H1 (cell line): ENCODE measurements at regions not wholly inside any gene's neighbourhood (a gene's known extent, or its start where the extent isn't known, plus 50 kb on each side); places are given as distances from the start of the nearest gene placed in this dataset.

ENCODE experiments used
- CTCF ChIA-PET: fragments of 300-600 bp; sonication (Branson Sonifier 250); formaldehyde crosslinking; loops from one replicate; lab custom pipeline; 2021; ENCODE audit not compliant: partially characterized antibody; lab: Charles Lee
- POLR2A ChIA-PET: fragments of 300-600 bp; sonication (Branson Sonifier 250); formaldehyde crosslinking; loops from one replicate; lab custom pipeline; 2021; ENCODE audit warnings: inconsistent platforms; ENCODE audit not compliant: partially characterized antibody; lab: Charles Lee
- DNase-seq, 2 experiments: peaks; one replicate each; pipeline versions ENCODE4 v3.0.0 to v3.0.0-alpha.2; 2010 to 2022; ENCODE audit warnings: low spot score in 2 of 2, low read depth in 1 of 2, mixed read lengths in 1 of 2
- FAIRE-seq: peaks from 2 replicates; lab custom pipeline; 2011; peaks lifted over from hg19 to GRCh38; lab: Jason Lieb, UNC
- H2AFZ ChIP-seq: 2 replicates; pipeline ENCODE4 v1.8.1; 2012; ENCODE audit warnings: low read length, inconsistent platforms
- H2AK5ac ChIP-seq: 2 replicates; pipeline ENCODE4 v1.6.1; 2013; ENCODE audit warnings: low read depth, low read length
- H2BK120ac ChIP-seq: replicated peaks from 2 replicates; pipeline ENCODE3; 2013; ENCODE audit warnings: low read depth, low read length, inconsistent platforms
- H2BK12ac ChIP-seq: 2 replicates; pipeline ENCODE4 v1.6.1; 2013; ENCODE audit warnings: low read depth, low read length
- H2BK15ac ChIP-seq: 2 replicates; pipeline ENCODE4 v1.6.1; 2013; ENCODE audit warnings: low read length
- H2BK20ac ChIP-seq: 2 replicates; pipeline ENCODE4 v1.6.1; 2013; ENCODE audit warnings: low read length
- H2BK5ac ChIP-seq: 2 replicates; pipeline ENCODE4 v1.6.1; 2013; ENCODE audit warnings: low read depth, low read length
- H3K14ac ChIP-seq: 2 replicates; pipeline ENCODE4 v1.6.1; 2013; ENCODE audit warnings: inconsistent platforms; ENCODE audit not compliant: insufficient read length
- H3K18ac ChIP-seq: 2 replicates; pipeline ENCODE4 v1.6.1; 2013; ENCODE audit warnings: low read length; ENCODE audit errors: extremely low read depth
- H3K23ac ChIP-seq: 2 replicates; pipeline ENCODE4 v1.6.1; 2013; ENCODE audit warnings: inconsistent platforms; ENCODE audit not compliant: insufficient read length
- H3K23me2 ChIP-seq: 2 replicates; pipeline ENCODE4 v1.6.1; 2013; ENCODE audit warnings: low read depth, low read length
- H3K27ac ChIP-seq: 2 replicates; pipeline ENCODE4 v1.6.1; 2011; ENCODE audit warnings: low read depth, low read length, inconsistent platforms
- H3K27me3 ChIP-seq, 4 experiments: replicated peaks in 1 of 4; 1 replicate in 1 of 4; 2 replicates in 3 of 4; pipeline versions ENCODE4 v1.6.1 to v1.8.1; 2011 to 2013; ENCODE audit warnings: low read length in 3 of 4, mild to moderate bottlenecking in 3 of 4, inconsistent platforms in 2 of 4, mixed read lengths in 2 of 4, moderate library complexity in 1 of 4; ENCODE audit not compliant: control insufficient read depth in 3 of 4, insufficient read depth in 3 of 4; ENCODE audit errors: extremely low read depth in 1 of 4
- H3K36me3 ChIP-seq, 4 experiments: 2 replicates each; pipeline versions ENCODE4 v1.6.1 to v1.8.1; 2011 to 2013; ENCODE audit warnings: mild to moderate bottlenecking in 4 of 4, low read length in 3 of 4, moderate library complexity in 2 of 4, control low read depth in 1 of 4, inconsistent platforms in 1 of 4; ENCODE audit not compliant: insufficient read depth in 4 of 4, control insufficient read depth in 2 of 4
- H3K4ac ChIP-seq: replicated peaks from 2 replicates; pipeline ENCODE3; 2013; ENCODE audit warnings: low read length, low read depth, mixed read lengths, inconsistent platforms; ENCODE audit not compliant: insufficient read length
- H3K4me1 ChIP-seq, 4 experiments: replicated peaks in 1 of 4; 1 replicate in 1 of 4; 2 replicates in 3 of 4; pipeline versions ENCODE4 v1.6.1 to v1.8.1; 2011 to 2013; ENCODE audit warnings: low read length in 3 of 4, inconsistent platforms in 2 of 4, mixed read lengths in 1 of 4; ENCODE audit not compliant: insufficient read depth in 4 of 4, control insufficient read depth in 3 of 4
- H3K4me2 ChIP-seq, 2 experiments: 2 replicates each; pipeline versions ENCODE4 v1.6.1 to v1.8.1; 2011 to 2013; ENCODE audit warnings: low read depth in 2 of 2, low read length in 2 of 2, control low read depth in 1 of 2, inconsistent platforms in 1 of 2, mild to moderate bottlenecking in 1 of 2; ENCODE audit not compliant: insufficient read depth in 1 of 2
- H3K4me3 ChIP-seq, 4 experiments: fragments of 200-600, 300-600 bp in 1 of 4; sonication (generic), shearing (Covaris generic), sonication (Bioruptor Twin) in 1 of 4; 2 replicates each; pipeline versions ENCODE4 v1.5.1 to v1.8.1; 2011 to 2016; ENCODE audit warnings: low read length in 4 of 4, low read depth in 3 of 4, control low read depth in 2 of 4, inconsistent platforms in 2 of 4, mild to moderate bottlenecking in 2 of 4, mixed read lengths in 1 of 4, moderate library complexity in 1 of 4; ENCODE audit not compliant: insufficient read depth in 2 of 4; ENCODE audit errors: extremely low read depth in 1 of 4
- H3K56ac ChIP-seq: replicated peaks from 2 replicates; pipeline ENCODE3; 2013; ENCODE audit warnings: low read depth, mild to moderate bottlenecking, mixed read lengths, low read length, inconsistent platforms; ENCODE audit not compliant: insufficient read length
- H3K79me1 ChIP-seq: 2 replicates; pipeline ENCODE4 v1.6.1; 2013; ENCODE audit warnings: low read depth, low read length, control low read depth
- H3K79me2 ChIP-seq, 2 experiments: 2 replicates each; pipeline versions ENCODE4 v1.6.1 to v1.8.1; 2012 to 2013; ENCODE audit warnings: low read length in 2 of 2, mild to moderate bottlenecking in 2 of 2, inconsistent platforms in 1 of 2; ENCODE audit not compliant: insufficient read depth in 2 of 2, control insufficient read depth in 1 of 2
- H3K9ac ChIP-seq, 4 experiments: replicated peaks in 1 of 4; 1 replicate in 1 of 4; 2 replicates in 3 of 4; pipeline versions ENCODE4 v1.6.1 to v1.8.1; 2011 to 2013; ENCODE audit warnings: low read depth in 3 of 4, low read length in 3 of 4, control low read depth in 2 of 4, mild to moderate bottlenecking in 2 of 4, moderate library complexity in 2 of 4, inconsistent platforms in 1 of 4; ENCODE audit errors: extremely low read depth in 1 of 4
- H3K9me3 ChIP-seq, 2 experiments: 2 replicates each; pipeline versions ENCODE4 v1.6.1 to v1.8.1; 2012 to 2013; ENCODE audit warnings: mild to moderate bottlenecking in 2 of 2, moderate library complexity in 2 of 2, control low read depth in 1 of 2, inconsistent platforms in 1 of 2, low read depth in 1 of 2, low read length in 1 of 2, mixed read lengths in 1 of 2; ENCODE audit not compliant: insufficient read depth in 2 of 2
- H4K20me1 ChIP-seq, 2 experiments: replicated peaks in 1 of 2; 2 replicates each; pipeline versions ENCODE3 to v1.8.1; 2011 to 2013; ENCODE audit warnings: inconsistent platforms in 2 of 2, low read length in 2 of 2, mild to moderate bottlenecking in 1 of 2; ENCODE audit not compliant: insufficient read depth in 2 of 2, control insufficient read depth in 1 of 2
- H4K5ac ChIP-seq: 2 replicates; pipeline ENCODE4 v1.6.1; 2013; ENCODE audit warnings: low read length, low read depth, mixed read lengths, inconsistent platforms; ENCODE audit not compliant: insufficient read length
- H4K8ac ChIP-seq: 2 replicates; pipeline ENCODE4 v1.8.0; 2013; ENCODE audit warnings: mild to moderate bottlenecking, moderate library complexity, low read length, inconsistent platforms; ENCODE audit not compliant: insufficient read depth; ENCODE audit errors: extremely low read depth
- H4K91ac ChIP-seq: replicated peaks from 2 replicates; pipeline ENCODE3; 2013; ENCODE audit warnings: low read length, mixed read lengths, inconsistent platforms; ENCODE audit not compliant: insufficient read length
- ATF2 ChIP-seq: IDR thresholded peaks from 2 replicates; pipeline ENCODE4 v1.6.1; 2012; ENCODE audit warnings: low read length, inconsistent platforms
- BCL11A ChIP-seq, 2 experiments: IDR thresholded peaks; one replicate each; pipeline ENCODE4 v1.6.1; 2011; ENCODE audit warnings: low read depth in 2 of 2, low read length in 2 of 2, mild to moderate bottlenecking in 2 of 2
- CBX5 ChIP-seq: fragments of 300-800, 300-1000 bp; sonication (generic); IDR thresholded peaks from 2 replicates; pipeline ENCODE4 v1.7.1; 2016; ENCODE audit warnings: antibody characterized with exemption, low read length, low read depth
- CHD2 ChIP-seq: IDR thresholded peaks from 2 replicates; pipeline ENCODE4 v1.6.1; 2012; ENCODE audit warnings: low read length, improper control_type of control experiment
- KDM4A ChIP-seq: IDR thresholded peaks from one replicate; pipeline ENCODE4 v1.7.1; 2012; ENCODE audit warnings: low read depth, mild to moderate bottlenecking, moderate library complexity, low read length, inconsistent platforms; ENCODE audit not compliant: severe bottlenecking
- RAD21 ChIP-seq, 2 experiments: IDR thresholded peaks in 1 of 2; conservative IDR thresholded peaks in 1 of 2; 2 replicates each; pipeline ENCODE4 v1.6.1; 2011; ENCODE audit warnings: low read depth in 2 of 2, low read length in 2 of 2, improper control_type of control experiment in 1 of 2, inconsistent platforms in 1 of 2, mild to moderate bottlenecking in 1 of 2, moderate library complexity in 1 of 2
- SIRT6 ChIP-seq: IDR thresholded peaks from one replicate; pipeline ENCODE4 v1.7.1; 2012; ENCODE audit warnings: low read length, inconsistent platforms
- SUZ12 ChIP-seq: fragments of 200-600 bp; sonication (generic); IDR thresholded peaks from 2 replicates; pipeline ENCODE4 v1.6.1; 2012; ENCODE audit warnings: mild to moderate bottlenecking, inconsistent platforms, low read length, moderate library complexity, mixed read lengths
- WGBS, 2 experiments: shearing (Covaris generic) in 1 of 2; methylation state at CpG; one replicate each; pipeline versions ENCODE4 v1.1.6 to v1.1.7; 2013 to 2015; ENCODE audit warnings: low lambda C conversion rate in 2 of 2, mixed read lengths in 2 of 2, inconsistent platforms in 1 of 2, low coverage in 1 of 2, missing lambda C conversion rate in 1 of 2; ENCODE audit not compliant: insufficient replicate concordance in 2 of 2, insufficient coverage in 1 of 2, insufficient read length in 1 of 2; ENCODE audit errors: extremely low coverage in 1 of 2, missing lambda C conversion rate in 1 of 2; 5-methylcytosine and 5-hydroxymethylcytosine counted together

GRCh38 chr2:30024281-30024680, 102.9 kb upstream of the ALK start:
- Histone ChIP-seq H3K9ac (no peak overlapping the region), H4K8ac (no peak overlapping the region), H3K9me3 (no peaks in the 10 kb centered on the region), H3K18ac (no peak overlapping the region), H3K4me1 (no peaks in the 10 kb centered on the region), H3K23ac (no peak overlapping the region), H2BK120ac (no peak overlapping the region), H4K20me1 (no peaks in the 10 kb centered on the region), H2BK12ac (no peak overlapping the region), H2BK15ac (no peak overlapping the region), H3K27me3 (no peaks in the 10 kb centered on the region), H3K23me2 (no peaks in the 10 kb centered on the region), H4K91ac (no peak overlapping the region), H3K79me1 (no peaks in the 10 kb centered on the region), H3K56ac (no peak overlapping the region), H3K36me3 (no peaks in the 10 kb centered on the region), H2BK5ac (no peak overlapping the region), H2AFZ (no peak overlapping the region; the same call in 1 of the 2 replicates), H3K14ac (no peak overlapping the region), H3K4me2 (no peak overlapping the region), H4K5ac (no peak overlapping the region), H3K4ac (no peak overlapping the region), H2AK5ac (no peak overlapping the region), H3K4me3 (no peak overlapping the region), H2BK20ac (no peak overlapping the region), H3K79me2 (no peaks in the 10 kb centered on the region), H3K27ac (no peak overlapping the region)
- POLR2A ChIA-PET = no interaction called here
- TF ChIP-seq CHD2 (no peak), KDM4A (no peak), BCL11A (IDR thresholded peaks at IDR 0.05; ENCODE audit: low read depth in 2 of 2, low read length in 2 of 2) (no peak), CBX5 (no peak), ATF2 (no peak), SIRT6 (no peak), SUZ12 (no peak), RAD21 (IDR thresholded peaks at IDR 0.05 in 1 of 2, conservative IDR thresholded peaks at IDR 0.05 in 1 of 2; ENCODE audit: low read depth in 2 of 2, low read length in 2 of 2) (no peak)
- WGBS, 2 experiments = 91% methylated on average over 2 of the region's 2 CpGs; no CpG with 5 or more reads in 1 of the 2 experiments
- CTCF ChIA-PET = interaction anchor here (0.7 to 9.4 kb wide), 10 partner anchors 26 to 777 kb away, joined by 3 to 196 read pairs (median 5); partner anchors contain the start of gene ALK
- no peak for FAIRE-seq
- no peak for DNase-seq
